ENCODE measurements at regions not wholly inside any gene's neighbourhood (a gene's known extent, or its start where the extent isn't known, plus 50 kb on each side); places are given as distances from the start of the nearest gene placed in this dataset.

DNA sequence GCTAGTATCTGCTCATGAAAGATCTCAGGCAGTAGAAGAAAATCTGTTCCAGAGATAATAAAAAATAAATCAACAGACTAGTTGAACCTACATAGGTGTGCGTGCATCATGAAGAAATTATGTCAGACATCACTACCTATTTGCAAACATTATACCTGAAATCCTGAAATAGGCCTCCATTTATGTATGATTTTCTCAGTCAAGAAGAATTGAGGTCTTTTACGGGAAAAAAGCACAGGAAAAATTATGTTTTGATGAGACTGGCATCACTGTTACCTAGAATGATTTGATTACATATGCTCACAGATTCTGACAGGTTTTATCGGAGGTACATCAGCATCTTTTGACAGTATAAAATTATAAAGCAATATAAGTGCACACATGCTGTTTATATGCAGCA lies 1570.5 kb upstream of the NUDT12 start:
- Histone ChIP-seq H2AFZ (no peak overlapping the region), H3K9me2 (replicated peaks; ENCODE audit: insufficient read depth) (no peaks in the 10 kb centered on the region), H4K20me1 (ENCODE audit: insufficient read depth, poor library complexity, severe bottlenecking) (no peaks in the 10 kb centered on the region), H3K4me2 (no peak overlapping the region), H3K9me3 (ENCODE audit: low read depth) (no peaks in the 10 kb centered on the region), H3K4me1 (ENCODE audit: insufficient read depth) (no peaks in the 10 kb centered on the region), H3K4me3 (no peak overlapping the region), H3K27ac (no peak overlapping the region), H3K79me2 (no peaks in the 10 kb centered on the region), H3K36me3 (replicated peaks; ENCODE audit: insufficient read depth, low read depth) (no peaks in the 10 kb centered on the region), H3K27me3 (no peaks in the 10 kb centered on the region)
- TF ChIP-seq, protein P1, sequence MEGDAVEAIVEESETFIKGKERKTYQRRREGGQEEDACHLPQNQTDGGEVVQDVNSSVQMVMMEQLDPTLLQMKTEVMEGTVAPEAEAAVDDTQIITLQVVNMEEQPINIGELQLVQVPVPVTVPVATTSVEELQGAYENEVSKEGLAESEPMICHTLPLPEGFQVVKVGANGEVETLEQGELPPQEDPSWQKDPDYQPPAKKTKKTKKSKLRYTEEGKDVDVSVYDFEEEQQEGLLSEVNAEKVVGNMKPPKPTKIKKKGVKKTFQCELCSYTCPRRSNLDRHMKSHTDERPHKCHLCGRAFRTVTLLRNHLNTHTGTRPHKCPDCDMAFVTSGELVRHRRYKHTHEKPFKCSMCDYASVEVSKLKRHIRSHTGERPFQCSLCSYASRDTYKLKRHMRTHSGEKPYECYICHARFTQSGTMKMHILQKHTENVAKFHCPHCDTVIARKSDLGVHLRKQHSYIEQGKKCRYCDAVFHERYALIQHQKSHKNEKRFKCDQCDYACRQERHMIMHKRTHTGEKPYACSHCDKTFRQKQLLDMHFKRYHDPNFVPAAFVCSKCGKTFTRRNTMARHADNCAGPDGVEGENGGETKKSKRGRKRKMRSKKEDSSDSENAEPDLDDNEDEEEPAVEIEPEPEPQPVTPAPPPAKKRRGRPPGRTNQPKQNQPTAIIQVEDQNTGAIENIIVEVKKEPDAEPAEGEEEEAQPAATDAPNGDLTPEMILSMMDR (IDR thresholded peaks at IDR 0.05; ENCODE audit: poor library complexity) = no peak
- TF ChIP-seq EZH2phosphoT487 (IDR thresholded peaks at IDR 0.05; ENCODE audit: low read depth, severe bottlenecking, unreplicated experiment) (no peak), EZH2 (IDR thresholded peaks at IDR 0.05; ENCODE audit: borderline replicate concordance) (no peak)
- no peak for DNase-seq (ENCODE audit: low spot score)
- WGBS (ENCODE audit: low lambda C conversion rate, missing lambda C conversion rate) = 90% methylated on average over 3 of the region's 3 CpGs

DNA sequence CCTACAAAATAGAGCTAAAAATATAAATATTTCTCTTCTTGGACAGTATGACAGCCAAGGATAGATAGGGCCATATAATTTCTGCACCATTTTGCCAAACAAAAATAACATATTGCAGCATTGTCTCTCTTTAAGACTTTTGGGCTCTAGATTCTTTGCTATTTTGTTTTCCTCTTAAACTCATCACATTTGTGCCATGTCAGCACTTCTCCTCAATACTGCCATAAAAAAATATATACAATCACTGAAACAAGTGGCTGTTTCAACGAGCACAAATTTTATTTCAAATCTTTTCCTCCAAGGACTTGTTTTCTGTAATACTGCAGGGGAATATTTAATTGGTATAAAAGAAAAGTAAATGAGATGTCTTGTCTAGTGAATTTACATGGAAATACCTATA lies 1570.0 kb upstream of the NUDT12 start:
- no peak for TF ChIP-seq EZH2phosphoT487 (IDR thresholded peaks at IDR 0.05; ENCODE audit: low read depth, severe bottlenecking, unreplicated experiment)
- TF ChIP-seq EZH2 (IDR thresholded peaks at IDR 0.05; ENCODE audit: borderline replicate concordance) = no peak
- TF ChIP-seq, protein P1 (IDR thresholded peaks at IDR 0.05; ENCODE audit: poor library complexity) = no peak

DNA sequence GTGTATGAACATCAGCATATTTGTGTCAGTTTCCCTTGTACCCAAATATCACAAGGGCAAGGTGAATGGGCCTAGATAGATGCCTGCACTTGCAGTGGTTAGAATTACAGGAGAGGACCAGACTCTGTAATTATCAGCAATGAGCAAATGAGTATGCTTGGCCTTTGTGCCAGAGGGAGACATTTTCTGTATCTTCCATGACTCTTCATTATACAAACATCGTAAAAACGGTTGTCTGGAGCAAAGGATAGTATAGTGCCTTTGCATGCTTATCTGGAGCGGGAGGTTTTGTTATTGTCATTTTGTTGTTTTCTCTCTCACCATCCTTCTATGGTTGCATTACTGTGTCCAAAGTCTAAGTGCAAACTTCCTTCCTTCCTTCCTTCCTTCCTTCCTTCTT lies 1568.5 kb upstream of the NUDT12 start:
- Histone ChIP-seq H3K4me3 (no peak overlapping the region), H3K36me3 (replicated peaks; ENCODE audit: insufficient read depth, low read depth) (no peaks in the 10 kb centered on the region), H3K27ac (no peak overlapping the region), H3K27me3 (no peaks in the 10 kb centered on the region), H3K4me2 (no peak overlapping the region), H3K9me2 (replicated peaks; ENCODE audit: insufficient read depth) (no peaks in the 10 kb centered on the region), H3K9me3 (ENCODE audit: low read depth) (no peaks in the 10 kb centered on the region), H3K79me2 (no peaks in the 10 kb centered on the region), H2AFZ (no peak overlapping the region), H4K20me1 (ENCODE audit: insufficient read depth, poor library complexity, severe bottlenecking) (no peaks in the 10 kb centered on the region), H3K4me1 (ENCODE audit: insufficient read depth) (no peaks in the 10 kb centered on the region)
- TF ChIP-seq EZH2 (IDR thresholded peaks at IDR 0.05; ENCODE audit: borderline replicate concordance) (no peak), EZH2phosphoT487 (IDR thresholded peaks at IDR 0.05; ENCODE audit: low read depth, severe bottlenecking, unreplicated experiment) (no peak)
- TF ChIP-seq, protein P1 (IDR thresholded peaks at IDR 0.05; ENCODE audit: poor library complexity) = no peak
- WGBS (ENCODE audit: low lambda C conversion rate, missing lambda C conversion rate) = 78% methylated on average over 3 of the region's 3 CpGs
- no peak for DNase-seq (ENCODE audit: low spot score)

More for the DNA sequence above, 1570.0 kb upstream of the NUDT12 start:
- Histone ChIP-seq H3K9me3 (ENCODE audit: low read depth) (no peaks in the 10 kb centered on the region), H3K9me2 (replicated peaks; ENCODE audit: insufficient read depth) (no peaks in the 10 kb centered on the region), H3K4me2 (no peak overlapping the region), H3K4me1 (ENCODE audit: insufficient read depth) (no peaks in the 10 kb centered on the region), H2AFZ (no peak overlapping the region), H3K4me3 (no peak overlapping the region), H3K27me3 (no peaks in the 10 kb centered on the region), H3K27ac (no peak overlapping the region), H3K79me2 (no peaks in the 10 kb centered on the region), H4K20me1 (ENCODE audit: insufficient read depth, poor library complexity, severe bottlenecking) (no peaks in the 10 kb centered on the region), H3K36me3 (replicated peaks; ENCODE audit: insufficient read depth, low read depth) (no peaks in the 10 kb centered on the region)
- WGBS (ENCODE audit: low lambda C conversion rate, missing lambda C conversion rate) = 71% methylated on average over 1 of the region's 1 CpG
- no peak for DNase-seq (ENCODE audit: low spot score)

DNA sequence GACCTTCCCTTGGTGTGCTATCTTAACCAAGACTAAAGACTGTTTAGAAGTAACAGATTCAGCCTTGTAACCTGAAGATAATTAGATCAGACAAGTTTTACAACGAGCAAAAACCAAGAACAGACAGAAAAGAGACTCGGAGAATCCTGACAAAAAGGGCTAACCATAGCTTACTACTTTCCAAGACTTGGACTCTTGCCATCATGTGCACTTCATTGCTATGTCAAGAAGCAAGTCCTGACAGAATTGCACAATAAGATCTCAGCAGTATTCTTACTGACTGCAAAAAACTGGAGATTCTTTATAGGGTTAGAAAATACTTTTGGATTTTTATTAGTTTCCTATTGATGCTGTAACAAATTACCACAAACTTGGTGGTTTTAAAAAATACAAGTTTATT lies 1539.0 kb upstream of the NUDT12 start:
- Histone ChIP-seq H4K20me1 (ENCODE audit: insufficient read depth, poor library complexity, severe bottlenecking) (no peaks in the 10 kb centered on the region), H3K4me3 (no peak overlapping the region), H2AFZ (no peak overlapping the region), H3K27me3 (no peaks in the 10 kb centered on the region), H3K9me3 (ENCODE audit: low read depth) (no peaks in the 10 kb centered on the region), H3K36me3 (replicated peaks; ENCODE audit: insufficient read depth, low read depth) (no peaks in the 10 kb centered on the region), H3K79me2 (no peaks in the 10 kb centered on the region), H3K4me1 (ENCODE audit: insufficient read depth) (no peaks in the 10 kb centered on the region), H3K27ac (no peak overlapping the region), H3K4me2 (no peak overlapping the region), H3K9me2 (replicated peaks; ENCODE audit: insufficient read depth) (no peaks in the 10 kb centered on the region)
- peak; percentile 63 for DNase-seq (ENCODE audit: low spot score)
- TF ChIP-seq, protein P1 (IDR thresholded peaks at IDR 0.05; ENCODE audit: poor library complexity) = no peak
- TF ChIP-seq EZH2 (IDR thresholded peaks at IDR 0.05; ENCODE audit: borderline replicate concordance) (no peak), EZH2phosphoT487 (IDR thresholded peaks at IDR 0.05; ENCODE audit: low read depth, severe bottlenecking, unreplicated experiment) (no peak)
- WGBS (ENCODE audit: low lambda C conversion rate, missing lambda C conversion rate) = 41% methylated on average over 2 of the region's 2 CpGs
